Gastrocnemius medialis (tissue), 4 donors: ENCODE measurements at regions not wholly inside any gene's neighbourhood (a gene's known extent, or its start where the extent isn't known, plus 50 kb on each side); places are given as distances from the start of the nearest gene placed in this dataset.

Experiments
- ATAC-seq, 2 donors: fragments of 150-250 bp; one replicate each; pipeline ENCODE4 v1.9.1; 2016
- DNase-seq, 2 donors: peaks; one replicate each; pipeline ENCODE4 v3.0.0-alpha.2; 2019
- H3K27ac ChIP-seq, 4 donors: fragments of 200-600 bp; sonication (generic); 1 replicate in 1 of 4; 2 replicates in 3 of 4; pipeline ENCODE4 v1.5.1; 2016 to 2018; ENCODE audit warnings: mild to moderate bottlenecking in 2 of 4, moderate library complexity in 1 of 4
- H3K27me3 ChIP-seq, 3 donors: fragments of 200-600 bp; sonication (generic) in 2 of 3; 1 replicate in 1 of 3; 2 replicates in 2 of 3; pipeline versions ENCODE4 v1.5.1 to v1.6.0; 2016 to 2019; ENCODE audit warnings: mild to moderate bottlenecking in 1 of 3, moderate library complexity in 1 of 3
- H3K36me3 ChIP-seq, 2 donors: fragments of 200-600 bp; sonication (generic) in 1 of 2; one replicate each; pipeline ENCODE4 v1.5.1; 2017 to 2018
- H3K4me1 ChIP-seq, 2 donors: fragments of 200-600 bp; sonication (generic) in 1 of 2; one replicate each; pipeline ENCODE4 v1.5.1; 2016 to 2017; ENCODE audit warnings: mild to moderate bottlenecking in 2 of 2
- H3K4me3 ChIP-seq, 4 donors: fragments of 200-600 bp; sonication (generic) in 3 of 4; 1 replicate in 1 of 4; 2 replicates in 3 of 4; pipeline ENCODE4 v1.5.1; 2016 to 2019; ENCODE audit warnings: mild to moderate bottlenecking in 2 of 4
- H3K9me3 ChIP-seq, 3 donors: fragments of 200-600 bp; sonication (generic) in 2 of 3; 1 replicate in 1 of 3; 2 replicates in 2 of 3; pipeline ENCODE4 v1.5.1; 2016 to 2019
- CTCF ChIP-seq, 5 experiments: fragments of 450-650 bp in 3 of 5; fragments of 200-600 bp in 2 of 5; sonication (generic) in 2 of 5; IDR thresholded peaks in 4 of 5; conservative IDR thresholded peaks in 1 of 5; 1 replicate in 4 of 5; 2 replicates in 1 of 5; pipeline ENCODE4 v1.5.1; 2016 to 2019; ENCODE audit warnings: antibody characterized with exemption in 5 of 5, mild to moderate bottlenecking in 3 of 5, moderate library complexity in 3 of 5
- POLR2A ChIP-seq, 2 donors: fragments of 450-650 bp; IDR thresholded peaks; one replicate each; pipeline ENCODE4 v1.6.1; 2017; ENCODE audit warnings: antibody characterized with exemption in 2 of 2, mild to moderate bottlenecking in 2 of 2, moderate library complexity in 2 of 2
- in situ Hi-C, 4 donors: fragments of 200-750 bp; cut with MboI; loops; one replicate each; pipeline versions ENCODE4 v1.15.0 to v1.8.0; 2017; ENCODE audit warnings: low sequenced_read_pairs in 4 of 4
- intact Hi-C: fragments of 100-400 bp; cut with DNase I; formaldehyde crosslinking; loops from one replicate; pipeline ENCODE4 v1.15.1; 2023; ENCODE audit warnings: low total_unique reads

- ATAC-seq: no peak
- Histone ChIP-seq H3K36me3 (no peaks in the 10 kb centered on the region), H3K4me1 (no peaks in the 10 kb centered on the region), H3K27me3 (no peaks in the 10 kb centered on the region), H3K9me3 (no peaks in the 10 kb centered on the region), H3K27ac (no peak overlapping the region), H3K4me3 (no peak overlapping the region)
- no peak for TF ChIP-seq POLR2A (IDR thresholded peaks at IDR 0.05)
- TF ChIP-seq CTCF (IDR thresholded peaks at IDR 0.05 in 4 of 5, conservative IDR thresholded peaks at IDR 0.05 in 1 of 5): no peak
- intact Hi-C loops: no loop called here
- in situ Hi-C loops: no loop called here
- no peak for DNase-seq
Observed at GRCh38 chr10:9681655-9682054, 1336.0 kb upstream of the CELF2 start.

GRCh38 chr10:9682802-9683201 is 1334.9 kb upstream of the CELF2 start:
- ATAC-seq (no peak), DNase-seq (no peak)
- no peak overlapping the region for H3K4me3 ChIP-seq
- H3K36me3 ChIP-seq: no peaks in the 10 kb centered on the region
- H3K27me3 ChIP-seq: no peaks in the 10 kb centered on the region
- TF ChIP-seq POLR2A (IDR thresholded peaks at IDR 0.05) (no peak), CTCF (IDR thresholded peaks at IDR 0.05 in 4 of 5, conservative IDR thresholded peaks at IDR 0.05 in 1 of 5) (no peak)
- H3K27ac ChIP-seq: no peak overlapping the region
- H3K9me3 ChIP-seq: no peaks in the 10 kb centered on the region
- in situ Hi-C loops: no loop called here
- no peaks in the 10 kb centered on the region for H3K4me1 ChIP-seq
- intact Hi-C loops: no loop called here

GRCh38 chr10:9684186-9684585 is 1333.5 kb upstream of the CELF2 start:
- no peak for ATAC-seq
- TF ChIP-seq CTCF (IDR thresholded peaks at IDR 0.05 in 4 of 5, conservative IDR thresholded peaks at IDR 0.05 in 1 of 5) (no peak), POLR2A (IDR thresholded peaks at IDR 0.05) (no peak)
- no peak overlapping the region for H3K27ac ChIP-seq
- H3K36me3 ChIP-seq: no peaks in the 10 kb centered on the region
- H3K4me1 ChIP-seq: no peaks in the 10 kb centered on the region
- intact Hi-C loops (no loop called here), in situ Hi-C loops (no loop called here)
- no peaks in the 10 kb centered on the region for H3K27me3 ChIP-seq
- no peak overlapping the region for H3K4me3 ChIP-seq
- no peak for DNase-seq
- no peaks in the 10 kb centered on the region for H3K9me3 ChIP-seq

GRCh38 chr10:9685596-9685995 is 1332.1 kb upstream of the CELF2 start:
- H3K27ac ChIP-seq: no peak overlapping the region
- H3K36me3 ChIP-seq: no peaks in the 10 kb centered on the region
- intact Hi-C loops (no loop called here), in situ Hi-C loops (no loop called here)
- ATAC-seq (no peak), DNase-seq (no peak)
- no peaks in the 10 kb centered on the region for H3K27me3 ChIP-seq
- TF ChIP-seq POLR2A (IDR thresholded peaks at IDR 0.05) (no peak), CTCF (IDR thresholded peaks at IDR 0.05 in 4 of 5, conservative IDR thresholded peaks at IDR 0.05 in 1 of 5) (no peak)
- no peak overlapping the region for H3K4me3 ChIP-seq
- H3K9me3 ChIP-seq: no peaks in the 10 kb centered on the region
- H3K4me1 ChIP-seq: no peaks in the 10 kb centered on the region

GRCh38 chr10:9688711-9689110 is 1329.0 kb upstream of the CELF2 start:
- intact Hi-C loops (no loop called here), in situ Hi-C loops (no loop called here)
- ATAC-seq: no peak
- no peak for TF ChIP-seq CTCF (IDR thresholded peaks at IDR 0.05 in 4 of 5, conservative IDR thresholded peaks at IDR 0.05 in 1 of 5)
- no peak for TF ChIP-seq POLR2A (IDR thresholded peaks at IDR 0.05)
- no peak for DNase-seq
- no peak overlapping the region for H3K4me3 ChIP-seq
- no peaks in the 10 kb centered on the region for H3K4me1 ChIP-seq
- H3K27ac ChIP-seq: no peak overlapping the region
- no peaks in the 10 kb centered on the region for H3K9me3 ChIP-seq
- no peaks in the 10 kb centered on the region for H3K27me3 ChIP-seq
- no peaks in the 10 kb centered on the region for H3K36me3 ChIP-seq
